ENCODE measurements at regions not wholly inside any gene's neighbourhood (a gene's known extent, or its start where the extent isn't known, plus 50 kb on each side); places are given as distances from the start of the nearest gene placed in this dataset.

DNA sequence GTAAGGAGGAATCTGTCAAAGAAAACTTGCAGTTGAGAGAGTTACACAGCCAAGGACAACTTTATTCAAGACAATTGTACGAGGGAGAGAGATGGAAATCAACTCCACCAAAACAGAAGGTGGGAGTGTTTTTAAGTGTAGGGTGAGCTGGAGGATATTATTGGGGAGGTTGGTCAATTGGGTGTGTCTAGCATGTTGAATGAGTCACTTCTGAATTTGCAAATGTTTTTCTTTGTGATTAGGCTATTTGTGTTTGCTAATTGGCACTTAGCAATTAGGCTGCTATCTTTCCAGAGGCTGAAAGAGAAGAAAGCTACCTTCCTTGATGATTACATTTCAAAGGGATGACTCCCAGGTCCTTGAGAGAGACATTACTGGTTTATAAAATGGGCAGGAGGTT lies 441.1 kb downstream of the MEI4 start:
- TF ChIP-seq, protein P1, sequence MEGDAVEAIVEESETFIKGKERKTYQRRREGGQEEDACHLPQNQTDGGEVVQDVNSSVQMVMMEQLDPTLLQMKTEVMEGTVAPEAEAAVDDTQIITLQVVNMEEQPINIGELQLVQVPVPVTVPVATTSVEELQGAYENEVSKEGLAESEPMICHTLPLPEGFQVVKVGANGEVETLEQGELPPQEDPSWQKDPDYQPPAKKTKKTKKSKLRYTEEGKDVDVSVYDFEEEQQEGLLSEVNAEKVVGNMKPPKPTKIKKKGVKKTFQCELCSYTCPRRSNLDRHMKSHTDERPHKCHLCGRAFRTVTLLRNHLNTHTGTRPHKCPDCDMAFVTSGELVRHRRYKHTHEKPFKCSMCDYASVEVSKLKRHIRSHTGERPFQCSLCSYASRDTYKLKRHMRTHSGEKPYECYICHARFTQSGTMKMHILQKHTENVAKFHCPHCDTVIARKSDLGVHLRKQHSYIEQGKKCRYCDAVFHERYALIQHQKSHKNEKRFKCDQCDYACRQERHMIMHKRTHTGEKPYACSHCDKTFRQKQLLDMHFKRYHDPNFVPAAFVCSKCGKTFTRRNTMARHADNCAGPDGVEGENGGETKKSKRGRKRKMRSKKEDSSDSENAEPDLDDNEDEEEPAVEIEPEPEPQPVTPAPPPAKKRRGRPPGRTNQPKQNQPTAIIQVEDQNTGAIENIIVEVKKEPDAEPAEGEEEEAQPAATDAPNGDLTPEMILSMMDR (IDR thresholded peaks at IDR 0.05), result no peak
- TF ChIP-seq POLR2A (IDR thresholded peaks at IDR 0.05), result no peak
